ENCODE measurements at regions not wholly inside any gene's neighbourhood (a gene's known extent, or its start where the extent isn't known, plus 50 kb on each side); places are given as distances from the start of the nearest gene placed in this dataset.

GRCh38 chr3:118593277-118593670, 441.4 kb downstream of the IGSF11 start:
- TF ChIP-seq CTCF (IDR thresholded peaks at IDR 0.05; ENCODE audit: low read depth, low read length): no peak
- in situ Hi-C loops (cut with HindIII; ENCODE audit: low sequenced_read_pairs): no loop called here
- no peak for DNase-seq (ENCODE audit: low read depth, low spot score)
- no peak overlapping the region for H3K4me3 ChIP-seq (ENCODE audit: low read depth, low read length)

GRCh38 chr3:118597184-118597583, 437.5 kb downstream of the IGSF11 start:
- TF ChIP-seq CTCF (IDR thresholded peaks at IDR 0.05; ENCODE audit: low read depth, low read length): no peak
- no peak for DNase-seq (ENCODE audit: low read depth, low spot score)
- in situ Hi-C loops (cut with HindIII; ENCODE audit: low sequenced_read_pairs): no loop called here
- H3K4me3 ChIP-seq (ENCODE audit: low read depth, low read length): no peak overlapping the region

- DNase-seq (ENCODE audit: low read depth, low spot score): no peak
- no peak for TF ChIP-seq CTCF (IDR thresholded peaks at IDR 0.05; ENCODE audit: low read depth, low read length)
- in situ Hi-C loops (cut with HindIII; ENCODE audit: low sequenced_read_pairs): no loop called here
These were observed 426.5 kb downstream of the IGSF11 start for GRCh38 chr3:118607915-118608820.

GRCh38 chr3:118618247-118619040, 416.2 kb downstream of the IGSF11 start:
- in situ Hi-C loops (cut with HindIII; ENCODE audit: low sequenced_read_pairs): no loop called here
- no peak overlapping the region for H3K4me3 ChIP-seq (ENCODE audit: low read depth, low read length)
- no peak for TF ChIP-seq CTCF (IDR thresholded peaks at IDR 0.05; ENCODE audit: low read depth, low read length)
- no peak for DNase-seq (ENCODE audit: low read depth, low spot score)

More at GRCh38 chr3:118607915-118608820, 426.5 kb downstream of the IGSF11 start:
- no peak overlapping the region for H3K4me3 ChIP-seq (ENCODE audit: low read depth, low read length)

GRCh38 chr3:118626453-118626852, 408.2 kb downstream of the IGSF11 start:
- no peak for TF ChIP-seq CTCF (IDR thresholded peaks at IDR 0.05; ENCODE audit: low read depth, low read length)

GRCh38 chr3:118628704-118629341, 405.8 kb downstream of the IGSF11 start:
- DNase-seq (ENCODE audit: low read depth, low spot score): peak; percentile 57
- no peak overlapping the region for H3K4me3 ChIP-seq (ENCODE audit: low read depth, low read length)
- in situ Hi-C loops (cut with HindIII; ENCODE audit: low sequenced_read_pairs): no loop called here
- peak; percentile 78 for TF ChIP-seq CTCF (IDR thresholded peaks at IDR 0.05; ENCODE audit: low read depth, low read length)

More at GRCh38 chr3:118626453-118626852, 408.2 kb downstream of the IGSF11 start:
- in situ Hi-C loops (cut with HindIII; ENCODE audit: low sequenced_read_pairs): no loop called here
- H3K4me3 ChIP-seq (ENCODE audit: low read depth, low read length): no peak overlapping the region
- no peak for DNase-seq (ENCODE audit: low read depth, low spot score)

Data from astrocyte of the spinal cord (primary cell).